Uterus (tissue), 3 donors: ENCODE measurements at regions not wholly inside any gene's neighbourhood (a gene's known extent, or its start where the extent isn't known, plus 50 kb on each side); places are given as distances from the start of the nearest gene placed in this dataset.

Source experiments
- DNase-seq, 2 donors: peaks; one replicate each; pipeline ENCODE4 v3.0.0-alpha.2; 2019 to 2020
- H3K27ac ChIP-seq, 2 donors: fragments of 200-600 bp; sonication (generic); 1 replicate in 1 of 2; 2 replicates in 1 of 2; pipeline ENCODE4 v1.5.1; 2016 to 2018
- H3K27me3 ChIP-seq, 2 donors: fragments of 200-600 bp; sonication (generic); one replicate each; pipeline ENCODE4 v1.5.1; 2018 to 2019; ENCODE audit warnings: control low read depth in 1 of 2
- H3K36me3 ChIP-seq, 2 donors: fragments of 200-600 bp; sonication (generic); one replicate each; pipeline ENCODE4 v1.5.1; 2019; ENCODE audit warnings: control low read depth in 1 of 2
- H3K4me1 ChIP-seq, 2 donors: fragments of 200-600 bp; sonication (generic); one replicate each; pipeline ENCODE4 v1.5.1; 2018 to 2019; ENCODE audit warnings: control low read depth in 1 of 2
- H3K4me3 ChIP-seq, 2 donors: fragments of 200-600 bp; sonication (generic); 1 replicate in 1 of 2; 2 replicates in 1 of 2; pipeline ENCODE4 v1.5.1; 2018 to 2019; ENCODE audit warnings: mild to moderate bottlenecking in 1 of 2
- H3K9me3 ChIP-seq, 2 donors: fragments of 200-600 bp; sonication (generic); one replicate each; pipeline ENCODE4 v1.5.1; 2019; ENCODE audit warnings: control low read depth in 1 of 2
- CTCF ChIP-seq, 4 experiments: fragments of 200-600 bp in 2 of 4; fragments of 450-650 bp in 2 of 4; sonication (generic) in 2 of 4; IDR thresholded peaks; one replicate each; pipeline ENCODE4 v1.5.1; 2016 to 2019; ENCODE audit warnings: antibody characterized with exemption in 4 of 4, mild to moderate bottlenecking in 2 of 4, moderate library complexity in 1 of 4
- POLR2A ChIP-seq, 2 donors: fragments of 450-650 bp; IDR thresholded peaks; one replicate each; pipeline ENCODE4 v1.6.1; 2016; ENCODE audit warnings: antibody characterized with exemption in 2 of 2, mild to moderate bottlenecking in 1 of 2, moderate library complexity in 1 of 2
- intact Hi-C: fragments of 100-400 bp; cut with DNase I; formaldehyde crosslinking; loops from one replicate; pipeline ENCODE4 v1.15.1; 2023; ENCODE audit warnings: low total_unique reads
- donor health status: DM: yes; HTN: yes; CAD: no.

GRCh38 chr9:71243951-71244350 lies 122.5 kb upstream of the TRPM3 start:
- H3K4me1 ChIP-seq: no peaks in the 10 kb centered on the region
- intact Hi-C loops: no loop called here
- H3K27me3 ChIP-seq: no peaks in the 10 kb centered on the region
- H3K27ac ChIP-seq: no peak overlapping the region
- no peak for DNase-seq
- H3K4me3 ChIP-seq: no peak overlapping the region
- TF ChIP-seq CTCF (IDR thresholded peaks at IDR 0.05) (no peak), POLR2A (IDR thresholded peaks at IDR 0.05) (no peak)
- H3K36me3 ChIP-seq: no peaks in the 10 kb centered on the region
- H3K9me3 ChIP-seq: no peaks in the 10 kb centered on the region

GRCh38 chr9:71242081-71242480 lies 120.7 kb upstream of the TRPM3 start:
- no peak overlapping the region for H3K4me3 ChIP-seq
- H3K9me3 ChIP-seq: no peaks in the 10 kb centered on the region
- DNase-seq: no peak
- H3K27me3 ChIP-seq: no peaks in the 10 kb centered on the region
- intact Hi-C loops: no loop called here
- H3K4me1 ChIP-seq: no peaks in the 10 kb centered on the region
- no peak overlapping the region for H3K27ac ChIP-seq
- no peak for TF ChIP-seq POLR2A (IDR thresholded peaks at IDR 0.05)
- no peak for TF ChIP-seq CTCF (IDR thresholded peaks at IDR 0.05)
- H3K36me3 ChIP-seq: no peaks in the 10 kb centered on the region

- no peak overlapping the region for H3K4me3 ChIP-seq
Observed at GRCh38 chr9:71237051-71237450, 115.6 kb upstream of the TRPM3 start.

GRCh38 chr9:71233646-71234045 lies 112.2 kb upstream of the TRPM3 start:
- Histone ChIP-seq H3K27me3 (no peaks in the 10 kb centered on the region), H3K36me3 (no peaks in the 10 kb centered on the region), H3K27ac (no peak overlapping the region), H3K4me1 (no peaks in the 10 kb centered on the region), H3K9me3 (no peaks in the 10 kb centered on the region), H3K4me3 (no peak overlapping the region)
- no peak for TF ChIP-seq POLR2A (IDR thresholded peaks at IDR 0.05)
- no peak for TF ChIP-seq CTCF (IDR thresholded peaks at IDR 0.05)
- intact Hi-C loops: no loop called here
- no peak for DNase-seq

More at GRCh38 chr9:71237051-71237450, 115.6 kb upstream of the TRPM3 start:
- TF ChIP-seq POLR2A (IDR thresholded peaks at IDR 0.05): no peak
- Histone ChIP-seq H3K9me3 (no peaks in the 10 kb centered on the region), H3K36me3 (no peaks in the 10 kb centered on the region), H3K27ac (no peak overlapping the region), H3K27me3 (no peaks in the 10 kb centered on the region), H3K4me1 (no peaks in the 10 kb centered on the region)
- intact Hi-C loops: no loop called here
- DNase-seq: no peak

- H3K36me3 ChIP-seq: no peaks in the 10 kb centered on the region
- no peak for TF ChIP-seq POLR2A (IDR thresholded peaks at IDR 0.05)
- no peak for TF ChIP-seq CTCF (IDR thresholded peaks at IDR 0.05)
- no peak for DNase-seq
- H3K4me1 ChIP-seq: no peaks in the 10 kb centered on the region
- no peaks in the 10 kb centered on the region for H3K9me3 ChIP-seq
- intact Hi-C loops: no loop called here
- no peak overlapping the region for H3K27ac ChIP-seq
- no peaks in the 10 kb centered on the region for H3K27me3 ChIP-seq
- H3K4me3 ChIP-seq: no peak overlapping the region
Observed at GRCh38 chr9:71223953-71224538, 102.6 kb upstream of the TRPM3 start.

- no peaks in the 10 kb centered on the region for H3K36me3 ChIP-seq
- H3K4me1 ChIP-seq: no peaks in the 10 kb centered on the region
- H3K27ac ChIP-seq: no peak overlapping the region
- no peaks in the 10 kb centered on the region for H3K27me3 ChIP-seq
- intact Hi-C loops: no loop called here
- H3K4me3 ChIP-seq: no peak overlapping the region
- no peak for DNase-seq
- no peaks in the 10 kb centered on the region for H3K9me3 ChIP-seq
- TF ChIP-seq CTCF (IDR thresholded peaks at IDR 0.05): no peak
- no peak for TF ChIP-seq POLR2A (IDR thresholded peaks at IDR 0.05)
Observed at GRCh38 chr9:71218774-71219173, 97.4 kb upstream of the TRPM3 start.
